ENCODE measurements at regions not wholly inside any gene's neighbourhood (a gene's known extent, or its start where the extent isn't known, plus 50 kb on each side); places are given as distances from the start of the nearest gene placed in this dataset.
"Not testable (repeated sequence)": the region's sequence is repeated elsewhere in the genome, so short reads cannot be mapped to it uniquely, and the experiment has no call there.

GRCh38 chr12:116327992-116328391, 50.5 kb upstream of the MED13L start:
- not testable (repeated sequence) for DNase-seq (ENCODE audit: low spot score)

- DNase-seq (ENCODE audit: low spot score) = no peak
Observed at GRCh38 chr12:116331876-116332275, 54.4 kb upstream of the MED13L start.

- no peak for DNase-seq (ENCODE audit: low spot score)
Observed at GRCh38 chr12:116332705-116333380, 55.4 kb upstream of the MED13L start.

- no peak for DNase-seq (ENCODE audit: low spot score)
Observed at GRCh38 chr12:116333402-116333801, 55.9 kb upstream of the MED13L start.

- DNase-seq (ENCODE audit: low spot score) = peak; percentile 77
Observed at GRCh38 chr12:116336542-116337065, 59.1 kb upstream of the MED13L start.

GRCh38 chr12:116337312-116337711, 59.8 kb upstream of the MED13L start:
- no peak for DNase-seq (ENCODE audit: low spot score)

GRCh38 chr12:116338064-116338846, 60.8 kb upstream of the MED13L start:
- DNase-seq (ENCODE audit: low spot score) = no peak

- peak; percentile 52 for DNase-seq (ENCODE audit: low spot score)
Observed at GRCh38 chr12:116339062-116339461, 61.6 kb upstream of the MED13L start.

- DNase-seq (ENCODE audit: low spot score) = no peak
Observed at GRCh38 chr12:116339800-116340371, 62.4 kb upstream of the MED13L start.

GRCh38 chr12:116343331-116343884, 65.9 kb upstream of the MED13L start:
- DNase-seq (ENCODE audit: low spot score) = no peak

GRCh38 chr12:116346222-116346621, 68.7 kb upstream of the MED13L start:
- no peak for DNase-seq (ENCODE audit: low spot score)

GRCh38 chr12:116346741-116347140, 69.2 kb upstream of the MED13L start:
- DNase-seq (ENCODE audit: low spot score) = no peak

GRCh38 chr12:116347265-116347664, 69.8 kb upstream of the MED13L start:
- DNase-seq (ENCODE audit: low spot score) = no peak

- DNase-seq (ENCODE audit: low spot score) = no peak
Observed at GRCh38 chr12:116352315-116352835, 74.9 kb upstream of the MED13L start.

GRCh38 chr12:116353958-116354357, 76.5 kb upstream of the MED13L start:
- DNase-seq (ENCODE audit: low spot score) = no peak

GRCh38 chr12:116354534-116354933, 77.0 kb upstream of the MED13L start:
- DNase-seq (ENCODE audit: low spot score) = no peak

GRCh38 chr12:116354950-116355783, 77.7 kb upstream of the MED13L start:
- DNase-seq (ENCODE audit: low spot score) = no peak

GRCh38 chr12:116358536-116358892, 81.0 kb upstream of the MED13L start:
- no peak for DNase-seq (ENCODE audit: low spot score)

GRCh38 chr12:116358893-116359761, 81.6 kb upstream of the MED13L start:
- peak; percentile 90 for DNase-seq (ENCODE audit: low spot score)

- no peak for DNase-seq (ENCODE audit: low spot score)
Observed at GRCh38 chr12:116360579-116361413, 83.3 kb upstream of the MED13L start.
